CD4-positive, alpha-beta memory T cell (primary cell): ENCODE measurements at regions not wholly inside any gene's neighbourhood (a gene's known extent, or its start where the extent isn't known, plus 50 kb on each side); places are given as distances from the start of the nearest gene placed in this dataset.

Experiments used
- CTCF ChIA-PET: fragments of 350-600 bp; sonication (Branson Sonifier 250); formaldehyde crosslinking; loops from one replicate; lab custom pipeline; 2021; ENCODE audit warnings: inconsistent platforms; ENCODE audit not compliant: partially characterized antibody; lab: Charles Lee
- POLR2A ChIA-PET: fragments of 350-600 bp; sonication (Branson Sonifier 250); formaldehyde crosslinking; loops from one replicate; lab custom pipeline; 2021; ENCODE audit not compliant: partially characterized antibody; lab: Charles Lee
- DNase-seq, 5 donors: peaks; one replicate each; pipeline versions ENCODE4 v3.0.0 to v3.0.0-alpha.2; 2020 to 2022; ENCODE audit warnings: mixed read lengths in 1 of 5
- H3K27ac ChIP-seq: one replicate; pipeline ENCODE4 v1.7.0; 2013; ENCODE audit warnings: low read depth, low read length
- H3K27me3 ChIP-seq: 2 replicates; pipeline ENCODE4 v1.7.0; 2013; ENCODE audit warnings: mild to moderate bottlenecking, low read length, moderate library complexity; ENCODE audit not compliant: insufficient read depth
- H3K36me3 ChIP-seq: 2 replicates; pipeline ENCODE4 v1.7.0; 2013; ENCODE audit warnings: mild to moderate bottlenecking, low read length, moderate library complexity; ENCODE audit not compliant: insufficient read depth
- H3K4me1 ChIP-seq: 2 replicates; pipeline ENCODE4 v1.7.0; 2013; ENCODE audit warnings: mild to moderate bottlenecking, low read length, moderate library complexity; ENCODE audit not compliant: insufficient read depth
- H3K4me3 ChIP-seq, 2 donors: one replicate each; pipeline ENCODE4 v1.7.0; 2013; ENCODE audit warnings: low read length in 2 of 2, mild to moderate bottlenecking in 1 of 2
- H3K9me3 ChIP-seq, 2 donors: one replicate each; pipeline ENCODE4 v1.7.0; 2013; ENCODE audit warnings: low read length in 2 of 2, control low read depth in 1 of 2; ENCODE audit not compliant: control insufficient read depth in 1 of 2
- H3K27ac Mint-ChIP-seq, 7 donors: one replicate each; pipeline ENCODE4 v1.8.0; 2020 to 2021; ENCODE audit warnings: mixed read lengths in 7 of 7, mild to moderate bottlenecking in 6 of 7, inconsistent platforms in 3 of 7, moderate library complexity in 3 of 7
- H3K27me3 Mint-ChIP-seq, 2 donors: one replicate each; pipeline ENCODE4 v1.8.0; 2020 to 2021; ENCODE audit warnings: mixed read lengths in 2 of 2
- H3K36me3 Mint-ChIP-seq, 2 donors: one replicate each; pipeline ENCODE4 v1.8.0; 2020 to 2021; ENCODE audit warnings: mixed read lengths in 2 of 2, inconsistent platforms in 1 of 2, mild to moderate bottlenecking in 1 of 2
- H3K4me1 Mint-ChIP-seq, 4 donors: one replicate each; pipeline ENCODE4 v1.8.0; 2020 to 2021; ENCODE audit warnings: mixed read lengths in 4 of 4, mild to moderate bottlenecking in 1 of 4
- H3K4me3 Mint-ChIP-seq, 8 donors: one replicate each; pipeline ENCODE4 v1.8.0; 2020 to 2021; ENCODE audit warnings: mixed read lengths in 8 of 8, mild to moderate bottlenecking in 7 of 8, moderate library complexity in 6 of 8, inconsistent platforms in 3 of 8
- H3K9me3 Mint-ChIP-seq, 8 donors: one replicate each; pipeline ENCODE4 v1.8.0; 2020 to 2021; ENCODE audit warnings: mixed read lengths in 8 of 8, mild to moderate bottlenecking in 5 of 8, inconsistent platforms in 3 of 8, moderate library complexity in 1 of 8
- intact Hi-C: fragments of 100-400 bp; cut with micrococcal nuclease; formaldehyde crosslinking; loops from one replicate; pipeline ENCODE4 v1.15.1; 2023

DNA sequence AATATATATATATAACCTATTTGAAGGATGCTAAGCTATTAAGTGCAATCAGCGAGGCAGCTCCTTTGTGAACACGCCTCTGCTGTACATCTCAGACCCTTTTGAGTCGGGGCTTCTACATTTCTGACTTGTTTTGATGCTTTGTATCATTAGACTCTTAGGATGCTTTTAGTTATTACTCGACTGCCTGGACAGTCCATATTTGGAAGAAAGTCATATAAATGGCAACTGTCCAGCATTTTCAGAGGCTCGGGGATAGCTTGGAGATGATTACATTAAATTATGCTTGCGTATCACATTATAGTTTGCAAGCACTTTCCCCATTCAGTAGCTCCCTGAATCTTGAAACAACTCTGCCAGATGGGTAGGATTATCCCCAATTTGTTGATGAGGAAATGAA lies 257.9 kb downstream of the PTEN start:
- Histone ChIP-seq H3K27me3 (no peaks in the 10 kb centered on the region), H3K36me3 (no peaks in the 10 kb centered on the region), H3K9me3 (no peaks in the 10 kb centered on the region), H3K27ac (no peak overlapping the region), H3K4me3 (no peak overlapping the region), H3K4me1 (peaks cover 31% of the 10 kb centered on the region)
- H3K4me3 Mint-ChIP-seq = no peak overlapping the region
- no peak for DNase-seq
- H3K9me3 Mint-ChIP-seq = no peaks in the 10 kb centered on the region
- ChIA-PET CTCF (interaction anchor here (0.9 to 1.4 kb wide), 2 partner anchors 11 to 268 kb away, joined by 4 read pairs; no protein-coding TSS in a partner anchor), POLR2A (no interaction called here)
- no peak overlapping the region for H3K27ac Mint-ChIP-seq
- no peaks in the 10 kb centered on the region for H3K36me3 Mint-ChIP-seq
- peaks cover 7 to 15% (median 8%) of the 10 kb centered on the region in 4 donors for H3K4me1 Mint-ChIP-seq
- intact Hi-C loops = no loop called here
- H3K27me3 Mint-ChIP-seq = no peaks in the 10 kb centered on the region

DNA sequence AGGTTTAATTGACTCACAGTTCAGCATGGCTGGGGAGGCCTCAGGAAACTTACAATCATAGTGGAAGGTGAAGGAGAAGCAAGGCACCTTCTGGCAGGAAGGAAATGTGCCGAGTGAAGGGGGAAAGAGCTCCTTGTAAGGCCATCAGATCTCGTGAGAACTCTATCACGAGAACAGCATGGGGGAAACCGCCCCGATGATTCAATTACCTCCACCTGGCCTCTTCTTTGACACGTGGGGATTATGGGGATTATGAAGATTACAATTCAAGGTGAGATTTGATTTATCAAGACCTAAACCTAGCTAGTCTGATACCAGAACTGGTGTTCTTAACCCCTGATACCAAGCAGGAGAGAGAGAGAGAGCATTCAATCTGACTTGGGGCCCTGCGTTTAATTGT lies 258.7 kb downstream of the PTEN start:
- Histone ChIP-seq H3K36me3 (no peaks in the 10 kb centered on the region), H3K9me3 (no peaks in the 10 kb centered on the region), H3K4me3 (no peak overlapping the region), H3K27me3 (no peaks in the 10 kb centered on the region), H3K4me1 (peaks cover 23% of the 10 kb centered on the region), H3K27ac (no peak overlapping the region)
- H3K36me3 Mint-ChIP-seq = no peaks in the 10 kb centered on the region
- H3K4me1 Mint-ChIP-seq = peaks cover 7 to 15% (median 8%) of the 10 kb centered on the region in 4 donors
- no peak overlapping the region for H3K4me3 Mint-ChIP-seq
- ChIA-PET POLR2A (no interaction called here), CTCF (interaction anchor here (0.7 kb wide), 1 partner anchor 267 kb away, joined by 3 read pairs; no protein-coding TSS in a partner anchor)
- DNase-seq = no peak
- no peaks in the 10 kb centered on the region for H3K9me3 Mint-ChIP-seq
- no peak overlapping the region for H3K27ac Mint-ChIP-seq
- intact Hi-C loops = no loop called here
- H3K27me3 Mint-ChIP-seq = no peaks in the 10 kb centered on the region

DNA sequence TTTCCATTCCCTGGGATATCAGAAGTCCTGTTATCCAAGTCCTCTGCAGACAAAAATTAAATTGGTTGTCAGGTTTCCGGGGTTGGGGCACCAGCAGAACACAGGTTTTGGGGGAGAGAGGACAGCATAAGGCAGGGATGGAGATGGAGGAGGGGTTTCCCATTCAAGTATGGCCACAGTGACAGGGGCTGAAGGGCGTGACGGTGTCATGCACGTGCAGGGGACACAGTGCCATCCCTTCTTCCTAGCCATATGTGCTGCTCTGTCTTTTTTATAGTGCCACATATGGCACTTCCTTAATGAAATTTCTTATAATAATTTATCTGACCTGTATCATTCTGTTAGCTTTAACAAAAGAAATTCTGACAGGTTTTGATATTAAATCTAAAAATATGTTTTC lies 259.2 kb downstream of the PTEN start:
- CTCF ChIA-PET = interaction anchor here (0.7 kb wide), 1 partner anchor 267 kb away, joined by 3 read pairs; no protein-coding TSS in a partner anchor
- peaks cover 7 to 15% (median 8%) of the 10 kb centered on the region in 4 donors for H3K4me1 Mint-ChIP-seq
- POLR2A ChIA-PET = interaction anchor here (0.5 kb wide), 1 partner anchor 248 kb away, joined by 3 read pairs; no protein-coding TSS in a partner anchor

DNA sequence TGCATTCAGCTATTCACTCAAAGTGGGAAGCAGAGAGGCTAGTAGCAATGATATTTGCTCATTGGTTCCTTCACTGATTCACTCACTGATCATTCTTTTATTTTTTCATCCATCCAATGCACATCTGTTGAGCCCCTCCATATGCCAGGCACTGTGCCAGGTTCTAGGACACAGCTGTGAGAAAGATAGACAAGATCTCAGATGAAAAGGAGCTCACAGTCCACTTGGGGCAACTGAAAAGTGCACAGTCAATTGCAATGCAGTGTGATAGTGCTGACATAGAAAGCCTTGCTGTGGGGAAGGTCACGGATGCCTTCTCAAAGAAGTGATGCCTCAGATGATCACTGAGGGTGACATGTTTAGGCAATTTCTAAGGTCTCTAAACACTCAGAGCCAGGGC lies 262.3 kb downstream of the PTEN start:
- Histone ChIP-seq H3K4me3 (no peak overlapping the region), H3K27ac (no peak overlapping the region), H3K36me3 (no peaks in the 10 kb centered on the region), H3K9me3 (no peaks in the 10 kb centered on the region), H3K4me1 (no peaks in the 10 kb centered on the region), H3K27me3 (no peaks in the 10 kb centered on the region)
- Mint-ChIP-seq H3K4me3 (no peak overlapping the region), H3K9me3 (peaks cover 0 to 2% (median 0%) of the 10 kb centered on the region in 8 donors), H3K27ac (no peak overlapping the region), H3K4me1 (peaks cover 0 to 3% (median 2%) of the 10 kb centered on the region in 4 donors), H3K27me3 (no peaks in the 10 kb centered on the region), H3K36me3 (no peaks in the 10 kb centered on the region)
- ChIA-PET POLR2A (no interaction called here), CTCF (no interaction called here)
- no peak for DNase-seq
- intact Hi-C loops = no loop called here

More for the DNA sequence above, 259.2 kb downstream of the PTEN start:
- intact Hi-C loops = no loop called here
- H3K36me3 ChIP-seq = no peaks in the 10 kb centered on the region
- H3K27me3 ChIP-seq = no peaks in the 10 kb centered on the region
- Mint-ChIP-seq H3K27me3 (no peaks in the 10 kb centered on the region), H3K36me3 (no peaks in the 10 kb centered on the region), H3K27ac (no peak overlapping the region), H3K9me3 (no peaks in the 10 kb centered on the region), H3K4me3 (no peak overlapping the region)
- no peak for DNase-seq
- H3K27ac ChIP-seq = no peak overlapping the region
- no peaks in the 10 kb centered on the region for H3K9me3 ChIP-seq
- H3K4me1 ChIP-seq = peaks cover 19% of the 10 kb centered on the region
- H3K4me3 ChIP-seq = no peak overlapping the region

DNA sequence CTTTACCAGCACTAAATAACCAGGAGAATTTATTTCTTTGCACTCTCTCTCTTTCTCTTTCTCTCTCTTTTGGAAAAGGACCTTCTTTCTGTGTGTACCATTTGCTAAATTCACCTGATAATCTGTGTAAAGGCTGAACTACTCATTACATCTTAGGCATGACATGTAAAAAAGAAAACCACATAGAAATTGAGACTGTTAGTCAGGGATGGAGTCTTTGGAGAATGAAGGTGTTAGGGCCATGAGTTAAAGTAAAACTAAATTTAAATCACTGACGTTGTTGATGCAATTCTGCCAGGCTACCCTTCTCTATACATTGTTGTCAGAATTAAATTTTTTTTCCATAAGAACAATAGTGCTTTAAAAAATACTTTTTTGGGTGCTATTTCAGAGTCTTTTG lies 263.3 kb downstream of the PTEN start:
- Mint-ChIP-seq H3K36me3 (no peaks in the 10 kb centered on the region), H3K4me3 (no peak overlapping the region), H3K9me3 (peaks cover 0 to 2% (median 0%) of the 10 kb centered on the region in 8 donors), H3K4me1 (no peaks in the 10 kb centered on the region), H3K27me3 (no peaks in the 10 kb centered on the region), H3K27ac (no peak overlapping the region)
- ChIA-PET CTCF (no interaction called here), POLR2A (no interaction called here)
- no peak for DNase-seq
- intact Hi-C loops = no loop called here
- Histone ChIP-seq H3K36me3 (no peaks in the 10 kb centered on the region), H3K4me3 (no peak overlapping the region), H3K27me3 (no peaks in the 10 kb centered on the region), H3K4me1 (no peaks in the 10 kb centered on the region), H3K9me3 (no peaks in the 10 kb centered on the region), H3K27ac (no peak overlapping the region)

DNA sequence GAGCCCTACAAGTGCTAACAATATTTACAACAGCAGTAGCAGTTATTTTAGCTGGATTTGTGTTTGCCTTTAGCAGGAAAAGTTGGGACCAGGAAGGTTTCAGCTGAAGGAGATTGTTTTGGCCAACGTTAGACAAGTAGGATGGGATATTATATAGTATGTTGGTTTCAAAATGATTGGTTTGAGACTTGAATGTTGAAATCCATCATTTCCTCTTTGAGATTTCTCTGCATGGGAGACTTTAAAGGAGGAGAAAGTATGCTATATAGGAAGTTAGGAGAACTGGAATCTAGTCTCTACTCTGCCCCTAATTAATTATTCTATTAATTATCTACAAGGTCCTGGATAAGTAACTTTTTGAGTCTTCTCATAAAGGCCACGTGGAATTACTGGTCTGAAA lies 263.8 kb downstream of the PTEN start:
- intact Hi-C loops = no loop called here
- POLR2A ChIA-PET = no interaction called here
- Mint-ChIP-seq H3K9me3 (peaks cover 0 to 2% (median 0%) of the 10 kb centered on the region in 8 donors), H3K36me3 (no peaks in the 10 kb centered on the region), H3K4me3 (no peak overlapping the region), H3K4me1 (no peaks in the 10 kb centered on the region), H3K27ac (no peak overlapping the region), H3K27me3 (no peaks in the 10 kb centered on the region)
- H3K27ac ChIP-seq = no peak overlapping the region
- DNase-seq = no peak
- no peaks in the 10 kb centered on the region for H3K27me3 ChIP-seq
- no peaks in the 10 kb centered on the region for H3K4me1 ChIP-seq
- CTCF ChIA-PET = no interaction called here
- H3K36me3 ChIP-seq = no peaks in the 10 kb centered on the region
- H3K4me3 ChIP-seq = no peak overlapping the region
- no peaks in the 10 kb centered on the region for H3K9me3 ChIP-seq

DNA sequence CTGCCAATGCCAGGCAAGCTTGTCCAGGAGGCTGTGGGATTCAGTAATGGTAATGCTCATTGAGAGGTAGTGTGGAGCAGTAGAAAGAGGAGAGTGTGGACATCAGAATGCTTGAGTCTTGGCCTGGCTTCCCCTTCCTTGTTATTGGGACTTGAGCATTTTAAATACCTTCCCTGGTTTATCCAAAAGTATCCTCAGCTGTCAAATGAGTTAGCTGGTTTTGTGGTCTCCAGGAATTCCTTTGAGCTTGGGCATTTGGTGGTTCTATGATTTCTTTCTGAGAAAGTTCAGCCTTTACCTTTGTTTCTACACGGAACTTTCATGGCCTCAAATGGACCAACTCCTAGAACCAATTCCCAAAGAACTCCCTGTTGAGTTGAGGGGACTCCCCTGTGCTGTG lies 264.3 kb downstream of the PTEN start:
- H3K4me3 ChIP-seq = no peak overlapping the region
- no peaks in the 10 kb centered on the region for H3K36me3 Mint-ChIP-seq
- DNase-seq = no peak

More for the DNA sequence above, 264.3 kb downstream of the PTEN start:
- no peaks in the 10 kb centered on the region for H3K9me3 ChIP-seq
- Mint-ChIP-seq H3K4me1 (no peaks in the 10 kb centered on the region), H3K27ac (no peak overlapping the region), H3K4me3 (no peak overlapping the region), H3K27me3 (no peaks in the 10 kb centered on the region), H3K9me3 (peaks cover 0 to 2% (median 0%) of the 10 kb centered on the region in 8 donors)
- H3K27ac ChIP-seq = no peak overlapping the region
- H3K4me1 ChIP-seq = no peaks in the 10 kb centered on the region
- intact Hi-C loops = no loop called here
- H3K27me3 ChIP-seq = no peaks in the 10 kb centered on the region
- CTCF ChIA-PET = no interaction called here
- no peaks in the 10 kb centered on the region for H3K36me3 ChIP-seq
- POLR2A ChIA-PET = no interaction called here
